Brain microvascular endothelial cell (primary cell): ENCODE measurements at regions not wholly inside any gene's neighbourhood (a gene's known extent, or its start where the extent isn't known, plus 50 kb on each side); places are given as distances from the start of the nearest gene placed in this dataset.

ENCODE experiments used
- DNase-seq: peaks from one replicate; pipeline ENCODE4 v3.0.0-alpha.2; 2020
- H3K27ac ChIP-seq: fragments of 250-450 bp; sonication (Bioruptor Pico); 2 replicates; pipeline ENCODE4 v1.5.1; 2020; ENCODE audit warnings: mild to moderate bottlenecking, moderate library complexity
- H3K27me3 ChIP-seq: fragments of 250-450 bp; sonication (Bioruptor Pico); replicated peaks from 2 replicates; pipeline ENCODE4 v1.5.1; 2020; ENCODE audit warnings: mild to moderate bottlenecking
- H3K36me3 ChIP-seq: fragments of 250-450 bp; sonication (Bioruptor Pico); replicated peaks from 2 replicates; pipeline ENCODE4 v1.5.1; 2020; ENCODE audit warnings: mild to moderate bottlenecking
- H3K4me3 ChIP-seq: 2 replicates; pipeline ENCODE4 v1.5.1; 2011; ENCODE audit warnings: low read depth, mild to moderate bottlenecking, control low read depth, low read length, moderate library complexity
- CTCF ChIP-seq: IDR thresholded peaks from 2 replicates; pipeline ENCODE4 v1.5.1; 2011; ENCODE audit warnings: low read depth, mild to moderate bottlenecking, moderate library complexity, low read length, control low read depth, inconsistent platforms; ENCODE audit errors: missing control alignments
- in situ Hi-C: cut with HindIII; loops from 2 replicates; pipeline ENCODE4 v1.10.0; 2017; ENCODE audit warnings: low sequenced_read_pairs, low pct_ligation_motif_present

GRCh38 chr3:10627884-10628572 is 122.6 kb upstream of the ATP2B2 start:
- no peak overlapping the region for H3K4me3 ChIP-seq
- no peaks in the 10 kb centered on the region for H3K36me3 ChIP-seq
- H3K27ac ChIP-seq, result no peak overlapping the region
- H3K27me3 ChIP-seq, result no peaks in the 10 kb centered on the region
- no peak for DNase-seq
- in situ Hi-C loops, result no loop called here
- no peak for TF ChIP-seq CTCF

- in situ Hi-C loops, result no loop called here
- Histone ChIP-seq H3K36me3 (no peaks in the 10 kb centered on the region), H3K27ac (no peak overlapping the region), H3K4me3 (no peak overlapping the region), H3K27me3 (no peaks in the 10 kb centered on the region)
- no peak for DNase-seq
- no peak for TF ChIP-seq CTCF
Observed at GRCh38 chr3:10628891-10629670, 123.7 kb upstream of the ATP2B2 start.

- in situ Hi-C loops, result no loop called here
- Histone ChIP-seq H3K4me3 (no peak overlapping the region), H3K27me3 (no peaks in the 10 kb centered on the region), H3K27ac (no peak overlapping the region), H3K36me3 (no peaks in the 10 kb centered on the region)
- TF ChIP-seq CTCF, result no peak
- no peak for DNase-seq
Observed at GRCh38 chr3:10629671-10630040, 124.3 kb upstream of the ATP2B2 start.

GRCh38 chr3:10631224-10631623 is 125.8 kb upstream of the ATP2B2 start:
- H3K27ac ChIP-seq, result no peak overlapping the region
- no peak for DNase-seq
- no peaks in the 10 kb centered on the region for H3K27me3 ChIP-seq
- no peak overlapping the region for H3K4me3 ChIP-seq
- in situ Hi-C loops, result no loop called here
- TF ChIP-seq CTCF, result no peak
- no peaks in the 10 kb centered on the region for H3K36me3 ChIP-seq

GRCh38 chr3:10632125-10632524 is 126.7 kb upstream of the ATP2B2 start:
- H3K36me3 ChIP-seq, result no peaks in the 10 kb centered on the region
- no peaks in the 10 kb centered on the region for H3K27me3 ChIP-seq
- no peak for DNase-seq
- no peak for TF ChIP-seq CTCF
- no peak overlapping the region for H3K27ac ChIP-seq
- H3K4me3 ChIP-seq, result no peak overlapping the region
- in situ Hi-C loops, result no loop called here
